ENCODE measurements at regions not wholly inside any gene's neighbourhood (a gene's known extent, or its start where the extent isn't known, plus 50 kb on each side); places are given as distances from the start of the nearest gene placed in this dataset.
"Not testable (repeated sequence)": the region's sequence is repeated elsewhere in the genome, so short reads cannot be mapped to it uniquely, and the experiment has no call there.

DNA sequence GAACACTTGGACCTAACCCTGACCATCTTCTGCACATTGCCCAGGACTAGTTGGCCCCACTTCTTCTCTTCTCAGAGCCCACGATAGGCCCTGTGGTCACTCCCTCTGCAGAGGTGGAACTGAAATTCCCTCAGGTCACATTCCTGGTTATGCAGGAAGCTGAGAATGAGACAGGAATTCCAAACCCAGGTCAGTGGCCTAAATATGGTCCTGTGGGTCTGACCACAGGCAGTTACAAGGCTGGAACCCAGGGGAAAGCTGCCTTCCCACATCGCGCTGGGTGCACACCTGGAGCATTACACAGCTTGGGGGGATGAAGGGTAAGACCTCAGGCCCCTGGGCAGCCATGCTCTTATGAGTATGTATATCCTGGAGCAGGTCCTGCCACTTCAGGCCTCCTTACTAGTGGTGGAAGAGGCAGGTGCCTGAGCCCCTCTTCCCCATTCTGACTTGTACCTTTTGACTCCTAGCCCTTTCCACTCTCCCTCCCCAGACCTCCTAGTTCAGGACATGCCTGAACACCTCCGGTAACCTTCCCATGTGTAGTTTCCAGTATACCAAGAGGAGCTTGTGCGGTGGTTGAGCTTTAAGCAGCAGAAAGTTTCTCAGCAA is 173.5 kb downstream of the ASMT start:
- DNase-seq: no peak
- Mint-ChIP-seq H3K27ac (no peak overlapping the region), H3K9me3 (peaks cover 5 to 32% (median 8%) of the 10 kb centered on the region in 7 donors), H3K36me3 (peaks cover 8 to 10% of the 10 kb centered on the region in 2 donors), H3K27me3 (peaks cover 0 to 4% (median 0%) of the 10 kb centered on the region in 3 donors), H3K4me1 (no peaks in the 10 kb centered on the region), H3K4me3 (no peak overlapping the region)
- ATAC-seq (ENCODE audit: low read depth in 2 of 2): no peak

DNA sequence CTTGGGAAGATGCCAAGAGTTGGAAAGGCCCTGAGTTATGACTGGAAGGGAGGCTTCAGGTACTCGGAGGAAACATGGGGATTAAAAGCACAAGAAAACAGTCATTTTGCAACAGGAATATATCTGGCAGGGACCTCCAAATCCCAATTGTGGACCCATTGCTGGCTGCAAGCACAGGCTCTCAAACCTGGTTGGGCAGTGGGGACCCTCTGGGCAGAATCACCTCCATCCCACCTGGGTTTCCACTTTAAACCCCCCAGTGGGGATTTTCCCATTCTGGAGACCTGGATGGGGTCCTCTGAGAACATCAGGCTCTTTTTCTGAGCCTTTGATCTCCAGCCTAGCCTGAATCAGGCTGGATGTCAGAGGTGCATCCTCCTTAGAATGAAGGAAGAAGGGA is 177.8 kb downstream of the ASMT start:
- H3K4me3 Mint-ChIP-seq: no peak overlapping the region
- peaks cover 0 to 4% (median 0%) of the 10 kb centered on the region in 3 donors for H3K27me3 Mint-ChIP-seq

DNA sequence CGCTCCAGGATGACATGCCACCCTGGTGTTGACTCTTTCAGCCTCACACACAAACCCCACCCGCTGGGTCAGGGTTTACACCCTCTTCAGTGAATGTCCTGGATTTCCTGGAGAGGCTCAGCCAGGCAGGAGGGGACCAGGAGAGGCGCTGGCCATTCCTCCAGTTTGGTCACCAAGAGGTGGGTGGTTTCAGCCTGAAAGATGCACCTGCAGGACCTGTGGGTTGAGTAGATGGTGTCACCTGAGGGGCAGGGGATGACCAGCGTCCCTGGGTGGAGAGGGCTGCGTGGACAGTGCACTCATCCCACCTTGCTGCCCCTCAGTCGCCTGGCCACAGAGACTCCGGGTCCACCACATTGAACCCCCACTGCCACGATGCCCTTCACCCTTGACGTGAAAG is 179.7 kb downstream of the ASMT start:
- peaks cover 0 to 1% (median 0%) of the 10 kb centered on the region in 7 donors for H3K9me3 Mint-ChIP-seq
- H3K36me3 Mint-ChIP-seq: no peaks in the 10 kb centered on the region

More for the DNA sequence above, 177.8 kb downstream of the ASMT start:
- DNase-seq (no peak), ATAC-seq (ENCODE audit: low read depth in 2 of 2) (no peak)
- H3K27ac Mint-ChIP-seq: no peak overlapping the region
- no peaks in the 10 kb centered on the region for H3K4me1 Mint-ChIP-seq
- no peaks in the 10 kb centered on the region for H3K36me3 Mint-ChIP-seq
- H3K9me3 Mint-ChIP-seq: peaks cover 0 to 1% (median 0%) of the 10 kb centered on the region in 7 donors

GRCh38 chrX:1802912-1803311 is 188.1 kb downstream of the ASMT start:
- H3K9me3 Mint-ChIP-seq: no peaks in the 10 kb centered on the region
- no peaks in the 10 kb centered on the region for H3K36me3 Mint-ChIP-seq
- DNase-seq (no peak), ATAC-seq (ENCODE audit: low read depth in 2 of 2) (no peak)
- H3K4me3 Mint-ChIP-seq: no peak overlapping the region
- no peaks in the 10 kb centered on the region for H3K4me1 Mint-ChIP-seq
- H3K27ac Mint-ChIP-seq: no peak overlapping the region
- no peaks in the 10 kb centered on the region for H3K27me3 Mint-ChIP-seq

More for the DNA sequence above, 179.7 kb downstream of the ASMT start:
- Mint-ChIP-seq H3K4me3 (no peak overlapping the region), H3K4me1 (no peaks in the 10 kb centered on the region), H3K27ac (no peak overlapping the region), H3K27me3 (peaks cover 0 to 4% (median 0%) of the 10 kb centered on the region in 3 donors)
- DNase-seq (no peak), ATAC-seq (ENCODE audit: low read depth in 2 of 2) (no peak)

DNA sequence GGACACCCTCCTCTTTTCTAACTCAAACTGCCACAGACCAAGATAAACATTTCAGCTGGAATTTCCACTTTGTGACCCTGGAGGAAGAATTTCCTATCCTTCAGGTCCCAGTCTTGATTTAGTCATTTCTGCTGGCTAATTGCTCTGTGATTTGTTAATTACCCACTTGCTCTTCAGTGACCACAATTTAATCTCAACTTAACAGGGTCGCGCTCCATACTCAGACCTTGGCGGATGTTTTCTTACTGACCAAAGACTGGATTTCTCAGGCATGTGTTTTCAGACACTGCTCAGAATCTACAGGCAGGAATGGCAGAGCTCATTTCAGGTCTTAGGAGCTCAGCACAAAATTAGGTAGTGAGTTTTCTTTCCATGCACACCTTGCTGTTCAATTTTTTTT is 188.9 kb downstream of the ASMT start:
- Mint-ChIP-seq H3K9me3 (no peaks in the 10 kb centered on the region), H3K4me1 (no peaks in the 10 kb centered on the region), H3K27me3 (no peaks in the 10 kb centered on the region), H3K27ac (no peak overlapping the region), H3K4me3 (no peak overlapping the region), H3K36me3 (no peaks in the 10 kb centered on the region)
- ATAC-seq (ENCODE audit: low read depth in 2 of 2) (no peak), DNase-seq (no peak)

GRCh38 chrX:1807301-1807731 is 192.5 kb downstream of the ASMT start:
- H3K4me1 Mint-ChIP-seq: no peaks in the 10 kb centered on the region
- H3K36me3 Mint-ChIP-seq: no peaks in the 10 kb centered on the region
- peaks cover 0 to 6% (median 4%) of the 10 kb centered on the region in 3 donors for H3K27me3 Mint-ChIP-seq
- peaks cover 0 to 9% (median 3%) of the 10 kb centered on the region in 7 donors for H3K9me3 Mint-ChIP-seq
- ATAC-seq (ENCODE audit: low read depth in 2 of 2) (no peak), DNase-seq (no peak)
- H3K27ac Mint-ChIP-seq: no peak overlapping the region
- H3K4me3 Mint-ChIP-seq: no peak overlapping the region

DNA sequence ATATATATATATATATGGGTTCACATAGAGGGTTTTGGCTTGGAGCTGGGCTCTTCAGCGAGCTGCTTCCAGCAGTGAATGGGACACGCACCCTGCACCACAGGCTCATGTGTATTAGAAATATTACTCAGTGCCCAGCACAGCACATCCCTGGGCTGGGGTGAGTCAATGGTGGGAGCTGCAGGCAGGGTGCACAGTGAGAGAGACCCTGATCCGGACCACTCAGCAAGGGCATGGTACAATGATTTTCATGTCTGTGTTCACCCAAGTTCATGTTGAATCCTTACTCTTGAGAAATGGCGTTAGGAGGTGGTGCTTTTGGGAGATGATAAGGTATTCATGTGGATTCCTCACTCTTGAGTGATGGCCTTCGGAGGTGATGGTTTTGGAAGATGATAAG is 194.7 kb downstream of the ASMT start:
- Mint-ChIP-seq H3K9me3 (peaks cover 0 to 9% (median 3%) of the 10 kb centered on the region in 7 donors), H3K27me3 (peaks cover 0 to 6% (median 4%) of the 10 kb centered on the region in 3 donors), H3K27ac (no peak overlapping the region), H3K4me1 (no peaks in the 10 kb centered on the region), H3K4me3 (no peak overlapping the region), H3K36me3 (no peaks in the 10 kb centered on the region)
- ATAC-seq (ENCODE audit: low read depth in 2 of 2) (no peak), DNase-seq (no peak)

GRCh38 chrX:1813809-1814208 is 198.9 kb downstream of the ASMT start:
- no peaks in the 10 kb centered on the region for H3K4me1 Mint-ChIP-seq
- no peaks in the 10 kb centered on the region for H3K36me3 Mint-ChIP-seq
- peak overlapping the region in 1 of 8 donors; percentile 20 for H3K4me3 Mint-ChIP-seq
- DNase-seq: no peak
- H3K27ac Mint-ChIP-seq: peak overlapping the region in 1 of 6 donors; percentile 76
- peaks cover 0 to 9% (median 3%) of the 10 kb centered on the region in 7 donors for H3K9me3 Mint-ChIP-seq
- ATAC-seq (ENCODE audit: low read depth in 2 of 2): no peak
- H3K27me3 Mint-ChIP-seq: peaks cover 0 to 6% (median 4%) of the 10 kb centered on the region in 3 donors

DNA sequence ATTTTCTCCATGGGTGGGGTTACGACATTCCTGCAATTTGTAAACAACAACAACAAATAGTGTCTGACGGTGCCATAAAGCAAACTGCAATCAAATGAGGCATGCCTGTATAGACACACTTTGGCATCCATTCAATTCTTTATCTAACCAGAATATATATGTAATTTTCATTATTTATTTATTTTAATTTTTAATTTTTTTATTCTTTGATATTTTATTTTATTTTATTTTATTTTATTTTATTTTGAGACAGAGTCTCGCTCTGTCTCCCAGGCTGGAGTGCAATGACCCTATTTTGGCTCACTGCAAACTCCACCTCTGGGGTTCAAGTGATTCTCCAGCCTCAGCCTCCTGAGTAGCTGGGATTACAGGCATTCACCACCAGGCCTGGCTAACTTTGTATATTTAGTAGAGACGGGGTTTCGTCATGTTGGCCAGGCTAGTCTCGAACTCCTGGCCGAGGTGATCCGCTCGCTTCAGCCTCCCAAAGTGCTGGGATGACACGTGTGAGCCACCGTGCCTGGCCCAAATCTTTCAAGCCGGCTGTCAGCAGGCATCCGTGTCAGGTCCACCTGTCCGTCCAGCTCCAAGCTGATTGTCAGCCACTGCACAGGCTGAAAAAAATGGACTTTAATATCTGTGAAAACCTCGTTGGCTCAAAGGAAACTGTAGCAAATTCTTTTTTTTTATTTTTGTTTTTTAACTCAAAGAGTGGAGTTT is 200.8 kb downstream of the ASMT start:
- Mint-ChIP-seq H3K27ac (no peak overlapping the region), H3K36me3 (no peaks in the 10 kb centered on the region), H3K9me3 (peaks cover 0 to 3% (median 0%) of the 10 kb centered on the region in 7 donors), H3K27me3 (peaks cover 0 to 4% (median 0%) of the 10 kb centered on the region in 3 donors), H3K4me3 (no peak overlapping the region), H3K4me1 (no peaks in the 10 kb centered on the region)
- DNase-seq (no peak), ATAC-seq (ENCODE audit: low read depth in 2 of 2) (no peak)

DNA sequence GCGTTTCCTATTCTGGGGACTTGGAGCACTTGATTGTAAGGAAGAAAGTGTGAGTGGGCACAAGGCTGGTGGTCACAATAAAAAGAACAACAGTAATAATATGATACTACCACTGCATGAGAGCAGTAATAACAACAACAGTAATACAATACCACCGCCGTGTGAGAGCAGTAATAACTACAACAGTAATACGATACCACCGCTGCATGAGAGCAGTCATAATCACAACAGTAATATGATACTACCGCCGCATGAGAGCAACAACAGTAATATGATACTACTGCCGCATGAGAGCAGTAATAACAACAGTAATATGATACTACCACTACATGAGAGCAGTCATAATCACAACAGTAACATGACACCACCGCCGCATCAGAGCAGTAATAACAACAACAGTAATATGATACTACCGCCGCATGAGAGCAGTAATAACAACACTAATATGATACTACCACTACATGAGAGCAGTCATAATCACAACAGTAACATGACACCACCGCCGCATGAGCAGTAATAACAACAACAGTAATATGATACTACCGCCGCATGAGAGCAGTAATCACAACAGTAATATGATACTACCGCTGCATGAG is 201.6 kb downstream of the ASMT start:
- DNase-seq; ATAC-seq (ENCODE audit: low read depth in 2 of 2); H3K4me3 Mint-ChIP-seq; H3K27me3 Mint-ChIP-seq; H3K9me3 Mint-ChIP-seq; H3K36me3 Mint-ChIP-seq; H3K4me1 Mint-ChIP-seq; H3K27ac Mint-ChIP-seq: not testable (repeated sequence)

- peaks cover 0 to 10% (median 0%) of the 10 kb centered on the region in 3 donors for H3K4me1 Mint-ChIP-seq
These were observed 207.0 kb downstream of the ASMT start for GRCh38 chrX:1821846-1822245.

GRCh38 chrX:1824855-1825254 is 210.0 kb downstream of the ASMT start:
- no peak overlapping the region for H3K27ac Mint-ChIP-seq
- H3K36me3 Mint-ChIP-seq: no peaks in the 10 kb centered on the region
- DNase-seq (no peak), ATAC-seq (ENCODE audit: low read depth in 2 of 2) (no peak)
- H3K4me3 Mint-ChIP-seq: no peak overlapping the region
- peaks cover 0 to 10% (median 0%) of the 10 kb centered on the region in 3 donors for H3K4me1 Mint-ChIP-seq
- H3K27me3 Mint-ChIP-seq: peaks cover 4 to 16% (median 10%) of the 10 kb centered on the region in 3 donors
- H3K9me3 Mint-ChIP-seq: peaks cover 0 to 1% (median 0%) of the 10 kb centered on the region in 7 donors

More at GRCh38 chrX:1821846-1822245, 207.0 kb downstream of the ASMT start:
- Mint-ChIP-seq H3K27ac (no peak overlapping the region), H3K9me3 (peaks cover 0 to 1% (median 0%) of the 10 kb centered on the region in 7 donors), H3K4me3 (no peak overlapping the region), H3K27me3 (peaks cover 0 to 16% (median 10%) of the 10 kb centered on the region in 3 donors), H3K36me3 (no peaks in the 10 kb centered on the region)
- DNase-seq (no peak), ATAC-seq (ENCODE audit: low read depth in 2 of 2) (no peak)

- Mint-ChIP-seq H3K4me1 (no peaks in the 10 kb centered on the region), H3K9me3 (peaks cover 0 to 23% (median 7%) of the 10 kb centered on the region in 7 donors), H3K27me3 (peaks cover 0 to 8% (median under 1%) of the 10 kb centered on the region in 3 donors), H3K27ac (peak overlapping the region in 3 of 6 donors; percentile 22 to 90 (median 70)), H3K36me3 (no peaks in the 10 kb centered on the region), H3K4me3 (no peak overlapping the region)
- no peak for ATAC-seq (ENCODE audit: low read depth in 2 of 2)
- no peak for DNase-seq
These were observed 218.9 kb downstream of the ASMT start for GRCh38 chrX:1833656-1834360.

Data from naive B cell (primary cell).